ENCODE measurements at regions not wholly inside any gene's neighbourhood (a gene's known extent, or its start where the extent isn't known, plus 50 kb on each side); places are given as distances from the start of the nearest gene placed in this dataset.

- no peak for TF ChIP-seq PYGO2 (tag; IDR thresholded peaks at IDR 0.05)
- no peak for TF ChIP-seq ZFP36 (IDR thresholded peaks at IDR 0.05; ENCODE audit: low read depth, low read length, partially characterized antibody)
- TF ChIP-seq E2F4 (CRISPR knock-in tag; IDR thresholded peaks at IDR 0.05; ENCODE audit: low read depth) = no peak
- TF ChIP-seq RBM34 (IDR thresholded peaks at IDR 0.05; ENCODE audit: borderline replicate concordance, insufficient read depth, low read length) = no peak
- no peak for TF ChIP-seq SNIP1 (IDR thresholded peaks at IDR 0.05; ENCODE audit: low read depth)
- TF ChIP-seq RFX7 (CRISPR knock-in tag; IDR thresholded peaks at IDR 0.05) = no peak
Measured at GRCh38 chr5:155620821-155621410, 607.4 kb downstream of the KIF4B start (continued).

GRCh38 chr5:155624597-155625241 is 611.2 kb downstream of the KIF4B start:
- FAIRE-seq = no peak
- Histone ChIP-seq H3K4me2 (ENCODE audit: insufficient read depth, low read length) (no peak overlapping the region), H3K4me3 (no peak overlapping the region), H3K9ac (ENCODE audit: insufficient read depth in 1 of 2, low read depth in 2 of 2, low read length in 2 of 2) (no peak overlapping the region), H3K27ac (ENCODE audit: extremely low read depth, low read depth, low read length) (no peak overlapping the region), H3K9me1 (ENCODE audit: control insufficient read depth, insufficient read depth, low read length) (no peaks in the 10 kb centered on the region), H2AFZ (ENCODE audit: low read depth, low read length) (no peak overlapping the region), H3K36me3 (ENCODE audit: control insufficient read depth, insufficient read depth, low read length) (no peaks in the 10 kb centered on the region), H4K20me1 (replicated peaks; ENCODE audit: control insufficient read depth, insufficient read depth, low read length) (no peaks in the 10 kb centered on the region), H3K4me1 (replicated peaks in 1 of 2; ENCODE audit: control insufficient read depth in 2 of 2, insufficient read depth in 2 of 2, low read length in 2 of 2) (no peaks in the 10 kb centered on the region), H3K9me3 (replicated peaks; ENCODE audit: control insufficient read depth, insufficient read depth, low read depth, low read length) (no peaks in the 10 kb centered on the region), H3K79me2 (ENCODE audit: control insufficient read depth, insufficient read depth, low read length) (no peaks in the 10 kb centered on the region), H3K27me3 (ENCODE audit: control insufficient read depth in 2 of 2, insufficient read depth in 2 of 2, low read length in 2 of 2) (no peaks in the 10 kb centered on the region)
- intact Hi-C loops (cut with micrococcal nuclease) (no loop called here), in situ Hi-C loops (cut with MboI) (no loop called here)
- ATAC-seq = no peak
- TF ChIP-seq E2F3 (CRISPR knock-in tag; IDR thresholded peaks at IDR 0.05) (no peak), NFIC (IDR thresholded peaks at IDR 0.05) (no peak), TGIF2 (CRISPR knock-in tag; IDR thresholded peaks at IDR 0.05) (no peak), ZNF57 (CRISPR knock-in tag; IDR thresholded peaks at IDR 0.05) (no peak), THRAP3 (IDR thresholded peaks at IDR 0.05; ENCODE audit: borderline replicate concordance) (no peak)
- TF ChIP-seq, protein P1, sequence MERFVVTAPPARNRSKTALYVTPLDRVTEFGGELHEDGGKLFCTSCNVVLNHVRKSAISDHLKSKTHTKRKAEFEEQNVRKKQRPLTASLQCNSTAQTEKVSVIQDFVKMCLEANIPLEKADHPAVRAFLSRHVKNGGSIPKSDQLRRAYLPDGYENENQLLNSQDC (CRISPR knock-in tag; IDR thresholded peaks at IDR 0.05) = no peak
- no peak for DNase-seq (ENCODE audit: extremely low read depth in 1 of 4, low spot score in 3 of 4)
- WGBS (ENCODE audit: insufficient coverage, low coverage, missing lambda C conversion rate) = 2% methylated on average over 4 of the region's 5 CpGs
- BruUV-seq (replicated peaks) = no TSS peak
- ChIA-PET CTCF (ENCODE audit: low intra/inter-chr PET ratio) (no interaction called here), POLR2A (no interaction called here)
